ENCODE measurements at regions not wholly inside any gene's neighbourhood (a gene's known extent, or its start where the extent isn't known, plus 50 kb on each side); places are given as distances from the start of the nearest gene placed in this dataset.
A peak's percentile ranks its signal among the peaks of the same experiment; 100 is the strongest.
"Not testable (repeated sequence)": the region's sequence is repeated elsewhere in the genome, so short reads cannot be mapped to it uniquely, and the experiment has no call there.

- no peak for DNase-seq
- peaks cover 21 to 28% of the 10 kb centered on the region in 2 donors for H3K27me3 Mint-ChIP-seq
These were observed 166.7 kb upstream of the RGS6 start for GRCh38 chr14:71765505-71765904.

GRCh38 chr14:71770431-71770830 lies 161.8 kb upstream of the RGS6 start:
- Mint-ChIP-seq H3K4me3 (no peak overlapping the region), H3K27me3 (peaks cover 9 to 46% of the 10 kb centered on the region in 2 donors), H3K27ac (no peak overlapping the region), H3K9me3 (peaks cover 0 to 12% of the 10 kb centered on the region in 2 donors), H3K4me1 (ENCODE audit: low read depth in 2 of 2) (no peaks in the 10 kb centered on the region), H3K36me3 (ENCODE audit: insufficient read depth) (no peaks in the 10 kb centered on the region)
- DNase-seq (no peak), ATAC-seq (replicated peaks) (no peak)

More at GRCh38 chr14:71765505-71765904, 166.7 kb upstream of the RGS6 start:
- no peaks in the 10 kb centered on the region for H3K4me1 Mint-ChIP-seq (ENCODE audit: low read depth in 2 of 2)
- H3K4me3 Mint-ChIP-seq = no peak overlapping the region
- H3K9me3 Mint-ChIP-seq = no peaks in the 10 kb centered on the region
- no peak overlapping the region for H3K27ac Mint-ChIP-seq
- no peak for ATAC-seq (replicated peaks)
- H3K36me3 Mint-ChIP-seq (ENCODE audit: insufficient read depth) = no peaks in the 10 kb centered on the region

GRCh38 chr14:71771421-71771820 lies 160.8 kb upstream of the RGS6 start:
- not testable (repeated sequence) for ATAC-seq (replicated peaks); H3K27ac Mint-ChIP-seq; H3K4me3 Mint-ChIP-seq; H3K36me3 Mint-ChIP-seq (ENCODE audit: insufficient read depth); DNase-seq; H3K4me1 Mint-ChIP-seq (ENCODE audit: low read depth in 2 of 2)
- peaks cover 9 to 51% of the 10 kb centered on the region in 2 donors for H3K27me3 Mint-ChIP-seq
- peaks cover 0 to 12% of the 10 kb centered on the region in 2 donors for H3K9me3 Mint-ChIP-seq

GRCh38 chr14:71771996-71772395 lies 160.2 kb upstream of the RGS6 start:
- not testable (repeated sequence) for H3K4me1 Mint-ChIP-seq (ENCODE audit: low read depth in 2 of 2); H3K36me3 Mint-ChIP-seq (ENCODE audit: insufficient read depth); DNase-seq; H3K4me3 Mint-ChIP-seq; ATAC-seq (replicated peaks); H3K27ac Mint-ChIP-seq
- Mint-ChIP-seq H3K27me3 (peaks cover 9 to 57% of the 10 kb centered on the region in 2 donors), H3K9me3 (peaks cover 0 to 12% of the 10 kb centered on the region in 2 donors)

GRCh38 chr14:71773898-71774481 lies 158.2 kb upstream of the RGS6 start:
- DNase-seq = no peak
- ATAC-seq (replicated peaks) = no peak
- H3K9me3 Mint-ChIP-seq = peaks cover 0 to 12% of the 10 kb centered on the region in 2 donors
- peaks cover 5 to 6% of the 10 kb centered on the region in 2 donors for H3K4me1 Mint-ChIP-seq (ENCODE audit: low read depth in 2 of 2)
- H3K27me3 Mint-ChIP-seq = peaks cover 20 to 63% of the 10 kb centered on the region in 2 donors
- no peaks in the 10 kb centered on the region for H3K36me3 Mint-ChIP-seq (ENCODE audit: insufficient read depth)
- H3K27ac Mint-ChIP-seq = no peak overlapping the region
- no peak overlapping the region for H3K4me3 Mint-ChIP-seq

- DNase-seq = no peak
- peaks cover 0 to 12% of the 10 kb centered on the region in 2 donors for H3K9me3 Mint-ChIP-seq
- peak overlapping the region; percentile 6 to 7 for H3K4me3 Mint-ChIP-seq
- ATAC-seq (replicated peaks) = no peak
- peaks cover 5 to 6% of the 10 kb centered on the region in 2 donors for H3K4me1 Mint-ChIP-seq (ENCODE audit: low read depth in 2 of 2)
- H3K36me3 Mint-ChIP-seq (ENCODE audit: insufficient read depth) = no peaks in the 10 kb centered on the region
- H3K27me3 Mint-ChIP-seq = peaks cover 29 to 67% of the 10 kb centered on the region in 2 donors
- peak overlapping the region in 1 of 2 donors; percentile 42 for H3K27ac Mint-ChIP-seq
These were observed 155.5 kb upstream of the RGS6 start for GRCh38 chr14:71776471-71777360.

GRCh38 chr14:71780075-71780474 lies 152.2 kb upstream of the RGS6 start:
- no peak for ATAC-seq (replicated peaks)
- H3K9me3 Mint-ChIP-seq = no peaks in the 10 kb centered on the region
- H3K36me3 Mint-ChIP-seq (ENCODE audit: insufficient read depth) = no peaks in the 10 kb centered on the region

GRCh38 chr14:71780822-71781221 lies 151.4 kb upstream of the RGS6 start:
- Mint-ChIP-seq H3K9me3 (no peaks in the 10 kb centered on the region), H3K27ac (no peak overlapping the region), H3K4me1 (ENCODE audit: low read depth in 2 of 2) (peaks cover 5 to 6% of the 10 kb centered on the region in 2 donors), H3K36me3 (ENCODE audit: insufficient read depth) (no peaks in the 10 kb centered on the region), H3K27me3 (peaks cover 29 to 30% of the 10 kb centered on the region in 2 donors), H3K4me3 (no peak overlapping the region)
- no peak for ATAC-seq (replicated peaks)
- DNase-seq = no peak

More at GRCh38 chr14:71780075-71780474, 152.2 kb upstream of the RGS6 start:
- no peak overlapping the region for H3K27ac Mint-ChIP-seq
- peaks cover 5 to 6% of the 10 kb centered on the region in 2 donors for H3K4me1 Mint-ChIP-seq (ENCODE audit: low read depth in 2 of 2)
- H3K4me3 Mint-ChIP-seq = no peak overlapping the region
- no peak for DNase-seq
- peaks cover 29 to 35% of the 10 kb centered on the region in 2 donors for H3K27me3 Mint-ChIP-seq

GRCh38 chr14:71783088-71783487 lies 149.1 kb upstream of the RGS6 start:
- no peaks in the 10 kb centered on the region for H3K9me3 Mint-ChIP-seq
- H3K36me3 Mint-ChIP-seq (ENCODE audit: insufficient read depth) = no peaks in the 10 kb centered on the region

GRCh38 chr14:71783786-71784185 lies 148.4 kb upstream of the RGS6 start:
- no peak overlapping the region for H3K27ac Mint-ChIP-seq
- H3K36me3 Mint-ChIP-seq (ENCODE audit: insufficient read depth) = no peaks in the 10 kb centered on the region
- no peak overlapping the region for H3K4me3 Mint-ChIP-seq

More at GRCh38 chr14:71783088-71783487, 149.1 kb upstream of the RGS6 start:
- no peak for DNase-seq
- H3K27me3 Mint-ChIP-seq = peaks cover 19 to 24% of the 10 kb centered on the region in 2 donors
- H3K4me1 Mint-ChIP-seq (ENCODE audit: low read depth in 2 of 2) = no peaks in the 10 kb centered on the region
- no peak for ATAC-seq (replicated peaks)
- H3K4me3 Mint-ChIP-seq = no peak overlapping the region
- H3K27ac Mint-ChIP-seq = no peak overlapping the region

GRCh38 chr14:71789005-71789404 lies 143.2 kb upstream of the RGS6 start:
- no peak for ATAC-seq (replicated peaks)
- no peaks in the 10 kb centered on the region for H3K4me1 Mint-ChIP-seq (ENCODE audit: low read depth in 2 of 2)
- no peak overlapping the region for H3K4me3 Mint-ChIP-seq
- H3K27ac Mint-ChIP-seq = no peak overlapping the region
- no peaks in the 10 kb centered on the region for H3K36me3 Mint-ChIP-seq (ENCODE audit: insufficient read depth)
- H3K9me3 Mint-ChIP-seq = no peaks in the 10 kb centered on the region
- H3K27me3 Mint-ChIP-seq = peaks cover 7 to 11% of the 10 kb centered on the region in 2 donors
- DNase-seq = no peak

More at GRCh38 chr14:71783786-71784185, 148.4 kb upstream of the RGS6 start:
- H3K9me3 Mint-ChIP-seq = no peaks in the 10 kb centered on the region
- no peaks in the 10 kb centered on the region for H3K4me1 Mint-ChIP-seq (ENCODE audit: low read depth in 2 of 2)
- ATAC-seq (replicated peaks) (no peak), DNase-seq (no peak)
- H3K27me3 Mint-ChIP-seq = peaks cover 16 to 20% of the 10 kb centered on the region in 2 donors

GRCh38 chr14:71799841-71800240 lies 132.4 kb upstream of the RGS6 start:
- no peak for ATAC-seq (replicated peaks)
- peaks cover 2% of the 10 kb centered on the region for H3K36me3 Mint-ChIP-seq (ENCODE audit: insufficient read depth)
- no peaks in the 10 kb centered on the region for H3K9me3 Mint-ChIP-seq
- H3K4me3 Mint-ChIP-seq = no peak overlapping the region
- no peaks in the 10 kb centered on the region for H3K4me1 Mint-ChIP-seq (ENCODE audit: low read depth in 2 of 2)
- H3K27me3 Mint-ChIP-seq = peaks cover 63 to 67% of the 10 kb centered on the region in 2 donors
- no peak for DNase-seq
- no peak overlapping the region for H3K27ac Mint-ChIP-seq

GRCh38 chr14:71800878-71801277 lies 131.4 kb upstream of the RGS6 start:
- Mint-ChIP-seq H3K4me1 (ENCODE audit: low read depth in 2 of 2) (no peaks in the 10 kb centered on the region), H3K4me3 (no peak overlapping the region), H3K36me3 (ENCODE audit: insufficient read depth) (peaks cover 2% of the 10 kb centered on the region), H3K27me3 (peaks cover 56 to 57% of the 10 kb centered on the region in 2 donors), H3K27ac (no peak overlapping the region), H3K9me3 (no peaks in the 10 kb centered on the region)
- no peak for DNase-seq
- no peak for ATAC-seq (replicated peaks)

All from effector memory CD8-positive, alpha-beta T cell (primary cell).